Thymus (tissue), 11 donors: ENCODE measurements at regions not wholly inside any gene's neighbourhood (a gene's known extent, or its start where the extent isn't known, plus 50 kb on each side); places are given as distances from the start of the nearest gene placed in this dataset.

Experiments
- DNase-seq, 9 donors: peaks; one replicate each; pipeline ENCODE4 v3.0.0-alpha.2; 2013; ENCODE audit warnings: low spot score in 9 of 9, low read depth in 6 of 9, missing footprints in 1 of 9
- H3K27ac ChIP-seq, 2 donors: one replicate each; pipeline ENCODE4 v1.5.1; 2013; ENCODE audit warnings: control low read depth in 1 of 2, low read depth in 1 of 2, low read length in 1 of 2, mild to moderate bottlenecking in 1 of 2, moderate library complexity in 1 of 2
- H3K27me3 ChIP-seq, 2 donors: one replicate each; pipeline ENCODE4 v1.5.1; 2013; ENCODE audit warnings: low read length in 1 of 2; ENCODE audit not compliant: control insufficient read depth in 2 of 2, insufficient read depth in 1 of 2
- H3K36me3 ChIP-seq, 2 donors: one replicate each; pipeline ENCODE4 v1.5.1; 2013; ENCODE audit warnings: low read length in 1 of 2, mild to moderate bottlenecking in 1 of 2, moderate library complexity in 1 of 2; ENCODE audit not compliant: control insufficient read depth in 2 of 2, insufficient read depth in 2 of 2
- H3K4me1 ChIP-seq, 2 donors: one replicate each; pipeline ENCODE4 v1.5.1; 2013; ENCODE audit warnings: low read length in 2 of 2; ENCODE audit not compliant: control insufficient read depth in 2 of 2, insufficient read depth in 2 of 2
- H3K4me3 ChIP-seq, 2 donors: one replicate each; pipeline ENCODE4 v1.5.1; 2013; ENCODE audit warnings: low read length in 2 of 2, control low read depth in 1 of 2, mild to moderate bottlenecking in 1 of 2
- H3K9me3 ChIP-seq, 2 donors: one replicate each; pipeline ENCODE4 v1.5.1; 2013; ENCODE audit warnings: low read length in 1 of 2, mild to moderate bottlenecking in 1 of 2; ENCODE audit not compliant: control insufficient read depth in 2 of 2, insufficient read depth in 1 of 2
- WGBS: extraction: QIAGEN DNeasy Blood & Tissue Kit; methylation state at CpG from one replicate; pipeline ENCODE4 v1.1.7; 2013; 5-methylcytosine and 5-hydroxymethylcytosine counted together
- donor health status: healthy.

DNA sequence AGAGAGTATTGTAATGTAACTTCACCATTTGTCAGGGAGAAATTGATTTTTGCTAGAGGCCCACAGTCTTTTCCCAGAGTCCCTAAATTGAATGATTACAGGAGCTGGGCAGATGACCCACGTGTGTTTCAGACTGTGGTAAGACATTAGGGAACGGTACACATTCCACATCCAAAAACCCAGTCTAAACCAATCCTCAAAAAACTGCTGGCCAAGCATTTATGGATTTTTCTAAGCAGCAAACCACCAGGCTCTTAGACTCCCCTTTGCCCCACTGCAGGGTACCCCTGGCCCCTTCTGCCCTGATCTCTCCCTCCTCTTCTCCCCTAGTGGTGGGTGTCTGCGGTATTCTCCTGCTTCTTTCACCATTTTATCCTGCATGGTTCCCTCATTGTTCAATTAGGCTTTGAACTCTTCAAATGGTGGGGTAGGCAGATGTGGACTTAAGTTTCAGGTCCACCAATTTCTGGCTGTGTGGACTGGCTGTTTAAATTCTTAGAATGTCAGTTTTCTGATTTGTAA is 135.5 kb upstream of the SORCS3 start:
- Histone ChIP-seq H3K9me3 (no peaks in the 10 kb centered on the region), H3K27me3 (peaks cover 0 to 2% of the 10 kb centered on the region in 2 donors), H3K4me1 (no peaks in the 10 kb centered on the region), H3K4me3 (no peak overlapping the region), H3K27ac (no peak overlapping the region), H3K36me3 (no peaks in the 10 kb centered on the region)
- WGBS: 87% methylated on average over 3 of the region's 3 CpGs
- DNase-seq: no peak

DNA sequence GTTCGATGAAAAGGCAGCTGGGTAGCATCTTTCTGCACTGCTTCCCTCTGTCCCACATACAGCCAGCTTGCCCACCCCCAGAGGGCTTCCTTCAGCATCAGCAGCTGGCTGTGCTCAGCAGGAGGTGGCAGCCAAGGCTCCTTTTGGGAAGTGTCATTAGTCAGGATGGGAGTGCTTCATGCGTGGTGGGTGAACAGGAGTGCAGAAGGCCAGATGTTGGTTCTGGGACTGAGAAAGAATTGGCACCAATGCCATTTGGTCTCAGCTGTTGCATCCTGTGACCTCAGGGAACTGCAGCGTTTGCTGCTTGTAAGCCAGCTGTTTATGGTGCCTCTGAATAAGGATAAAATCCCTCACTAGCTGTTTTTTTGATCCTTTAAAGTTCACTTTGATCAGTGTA is 131.1 kb upstream of the SORCS3 start:
- H3K27me3 ChIP-seq: no peaks in the 10 kb centered on the region
- no peaks in the 10 kb centered on the region for H3K36me3 ChIP-seq
- H3K4me3 ChIP-seq: no peak overlapping the region
- no peaks in the 10 kb centered on the region for H3K4me1 ChIP-seq
- no peak for DNase-seq
- H3K9me3 ChIP-seq: no peaks in the 10 kb centered on the region
- WGBS: 90% methylated on average over 3 of the region's 3 CpGs
- no peak overlapping the region for H3K27ac ChIP-seq

DNA sequence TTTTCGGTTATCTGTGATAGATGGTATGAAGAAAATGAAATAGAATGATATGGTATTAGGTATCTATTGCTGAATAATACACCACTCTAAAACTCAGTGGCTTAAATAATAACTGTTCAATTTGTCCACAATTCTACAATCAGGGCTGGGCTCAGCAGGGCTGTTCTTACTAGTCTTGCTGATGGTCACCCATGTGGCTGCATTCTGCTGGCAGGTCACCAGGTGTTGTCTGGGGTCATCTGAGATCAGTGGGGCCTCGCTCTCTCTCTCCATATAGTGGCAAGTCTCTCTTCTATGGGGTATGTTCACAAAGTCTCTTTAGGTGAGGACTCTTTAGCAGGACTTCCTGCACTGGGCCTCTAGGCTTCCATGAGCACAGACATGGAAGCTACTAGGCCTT is 130.4 kb upstream of the SORCS3 start:
- Histone ChIP-seq H3K27me3 (no peaks in the 10 kb centered on the region), H3K27ac (no peak overlapping the region), H3K9me3 (no peaks in the 10 kb centered on the region), H3K4me3 (no peak overlapping the region), H3K36me3 (no peaks in the 10 kb centered on the region), H3K4me1 (no peaks in the 10 kb centered on the region)
- 95% methylated on average over 2 of the region's 2 CpGs for WGBS
- DNase-seq: no peak

DNA sequence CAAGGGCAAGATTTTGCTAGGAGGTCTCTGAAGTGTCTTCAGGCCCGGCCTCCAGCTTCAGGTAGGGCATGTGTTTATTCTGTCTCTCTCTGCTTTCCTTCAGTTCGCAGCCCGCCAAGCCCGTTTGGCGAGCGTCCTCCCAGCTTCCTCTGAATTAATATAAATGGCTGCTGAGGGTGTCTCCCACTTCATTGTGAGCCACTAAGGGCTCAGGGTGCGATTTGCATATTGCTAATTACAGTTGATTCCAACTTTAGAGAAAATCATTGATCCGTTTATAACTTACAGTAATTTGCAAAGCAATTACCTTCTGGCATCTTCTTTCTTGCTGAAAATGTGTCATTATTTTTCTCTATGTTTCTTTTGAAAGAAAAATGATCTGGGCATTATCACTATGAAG is 128.3 kb upstream of the SORCS3 start:
- H3K27ac ChIP-seq: no peak overlapping the region
- DNase-seq: no peak
- H3K4me3 ChIP-seq: no peak overlapping the region
- no peaks in the 10 kb centered on the region for H3K36me3 ChIP-seq
- WGBS: 82% methylated on average over 8 of the region's 8 CpGs
- no peaks in the 10 kb centered on the region for H3K9me3 ChIP-seq
- H3K4me1 ChIP-seq: no peaks in the 10 kb centered on the region
- H3K27me3 ChIP-seq: no peaks in the 10 kb centered on the region

DNA sequence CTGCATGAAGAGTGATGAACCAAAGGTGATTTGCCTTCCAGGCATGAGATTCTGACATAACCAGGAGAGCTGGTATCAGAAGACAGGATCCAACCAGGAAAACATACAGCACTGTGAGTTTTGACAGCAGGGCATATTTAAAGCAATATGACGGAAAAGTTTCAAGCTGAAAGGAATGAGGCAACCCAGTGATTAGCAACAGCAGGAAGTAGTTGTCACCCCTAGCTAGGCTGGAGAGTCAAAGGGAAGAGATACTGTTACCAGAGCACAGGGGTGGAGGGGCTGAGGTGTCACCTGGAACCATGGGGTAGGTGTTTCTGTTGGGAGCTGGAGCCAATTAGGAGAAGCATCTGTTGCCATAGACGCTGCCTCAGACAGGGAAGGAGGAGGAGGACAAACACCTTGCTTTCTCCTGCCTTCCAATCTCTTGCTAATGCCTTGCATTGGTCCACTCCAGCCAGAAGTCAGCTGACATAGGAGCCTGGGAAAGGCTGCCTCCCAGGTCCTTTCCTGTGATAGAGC is 125.4 kb upstream of the SORCS3 start:
- no peak overlapping the region for H3K4me3 ChIP-seq
- no peak overlapping the region for H3K27ac ChIP-seq
- WGBS: 47% methylated on average over 2 of the region's 2 CpGs
- no peaks in the 10 kb centered on the region for H3K27me3 ChIP-seq
- no peaks in the 10 kb centered on the region for H3K4me1 ChIP-seq
- H3K9me3 ChIP-seq: no peaks in the 10 kb centered on the region
- no peak for DNase-seq
- H3K36me3 ChIP-seq: no peaks in the 10 kb centered on the region

DNA sequence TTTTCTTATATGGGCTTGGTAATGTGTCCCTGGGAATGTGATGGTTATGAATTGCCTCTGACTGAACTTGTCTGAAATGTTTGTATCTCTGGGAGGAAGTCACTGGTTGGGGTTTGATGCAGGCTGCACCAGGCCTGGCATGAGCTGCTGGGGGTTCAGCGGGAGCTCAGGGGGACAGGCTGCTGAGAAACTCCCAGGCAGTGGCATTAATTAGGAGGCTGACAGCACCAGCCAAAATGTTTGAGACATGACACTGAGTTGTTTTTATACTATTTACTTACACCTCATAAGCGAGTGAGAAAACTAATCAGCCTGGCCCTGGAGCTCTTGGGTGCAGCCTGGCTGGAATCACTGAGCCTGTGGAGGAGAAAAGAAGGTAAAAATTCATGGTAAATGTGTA is 124.1 kb upstream of the SORCS3 start:
- Histone ChIP-seq H3K4me3 (no peak overlapping the region), H3K27me3 (no peaks in the 10 kb centered on the region), H3K36me3 (no peaks in the 10 kb centered on the region), H3K4me1 (no peaks in the 10 kb centered on the region), H3K27ac (no peak overlapping the region), H3K9me3 (no peaks in the 10 kb centered on the region)
- DNase-seq: no peak
- 75% methylated on average over 2 of the region's 2 CpGs for WGBS

DNA sequence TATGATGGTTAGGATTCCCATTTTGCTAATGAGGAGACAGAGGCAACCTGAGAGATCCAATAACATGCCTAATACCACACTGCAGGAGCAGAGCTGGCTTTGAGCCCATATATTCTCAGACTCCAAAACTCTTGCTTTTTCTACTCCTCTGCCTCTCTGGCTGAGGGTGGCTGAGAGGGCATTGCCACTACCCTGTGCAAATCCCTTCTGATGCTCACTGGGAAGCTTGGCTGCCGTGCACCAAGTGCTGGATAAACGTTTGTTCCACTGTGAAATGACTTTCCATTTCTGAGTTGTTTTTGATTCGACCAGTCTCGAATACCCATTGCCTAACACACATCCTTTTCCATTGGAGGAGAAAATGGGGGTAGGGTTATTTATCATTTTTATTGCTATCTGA is 123.1 kb upstream of the SORCS3 start:
- WGBS: 89% methylated on average over 4 of the region's 4 CpGs
- Histone ChIP-seq H3K27ac (no peak overlapping the region), H3K4me1 (no peaks in the 10 kb centered on the region), H3K4me3 (no peak overlapping the region), H3K36me3 (no peaks in the 10 kb centered on the region), H3K27me3 (no peaks in the 10 kb centered on the region), H3K9me3 (no peaks in the 10 kb centered on the region)
- DNase-seq: no peak

DNA sequence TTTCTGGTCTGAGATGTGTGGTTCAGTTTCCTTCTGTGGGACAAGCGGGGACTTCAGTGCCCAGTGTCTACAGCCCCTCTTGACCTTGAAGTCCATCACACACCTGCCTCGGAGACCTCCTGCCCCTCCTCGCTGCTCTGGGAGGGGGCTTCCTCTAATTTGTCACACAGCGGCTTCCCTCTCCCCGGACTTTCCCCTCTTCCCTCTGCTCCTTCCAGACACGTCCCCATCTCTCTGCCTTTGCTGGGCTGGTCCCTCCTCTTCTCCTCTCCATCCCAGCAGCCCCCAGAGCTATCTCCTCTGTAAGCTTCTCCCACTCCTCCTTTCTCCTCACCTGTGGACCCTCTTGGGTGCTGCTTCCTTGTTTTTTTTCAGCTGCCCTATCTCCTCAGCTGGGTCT is 122.2 kb upstream of the SORCS3 start:
- no peak overlapping the region for H3K27ac ChIP-seq
- H3K4me3 ChIP-seq: no peak overlapping the region
- H3K36me3 ChIP-seq: no peaks in the 10 kb centered on the region
- 89% methylated on average over 6 of the region's 6 CpGs for WGBS
- no peaks in the 10 kb centered on the region for H3K9me3 ChIP-seq
- H3K4me1 ChIP-seq: no peaks in the 10 kb centered on the region
- no peaks in the 10 kb centered on the region for H3K27me3 ChIP-seq
- no peak for DNase-seq

DNA sequence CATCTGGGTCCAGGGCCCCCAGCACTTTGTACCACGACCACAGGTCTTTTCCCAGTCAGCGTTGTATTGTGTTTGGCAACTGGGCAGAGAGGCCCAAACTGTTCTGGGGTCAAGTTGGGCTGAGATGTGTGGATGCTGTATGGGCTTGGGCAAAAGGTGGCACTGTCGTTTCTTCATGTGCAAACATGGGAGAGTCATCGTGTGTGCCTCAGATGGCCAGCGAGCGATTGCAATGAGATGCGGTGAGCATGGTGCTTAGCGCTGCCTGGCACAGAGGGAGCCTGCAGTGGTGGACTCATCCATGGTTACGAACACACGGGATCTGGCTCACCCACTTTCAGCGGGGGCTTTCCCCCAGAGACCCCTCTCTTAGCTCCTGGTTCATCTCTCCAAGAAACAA is 120.4 kb upstream of the SORCS3 start:
- WGBS: 95% methylated on average over 11 of the region's 11 CpGs
- H3K27ac ChIP-seq: no peak overlapping the region
- H3K4me3 ChIP-seq: no peak overlapping the region

More for the DNA sequence above, 120.4 kb upstream of the SORCS3 start:
- H3K4me1 ChIP-seq: no peaks in the 10 kb centered on the region
- DNase-seq: no peak
- H3K9me3 ChIP-seq: no peaks in the 10 kb centered on the region
- no peaks in the 10 kb centered on the region for H3K36me3 ChIP-seq
- no peaks in the 10 kb centered on the region for H3K27me3 ChIP-seq
